NCI-H526 treated with DMSO at 0.1 percent for 48 hours (cell line): ENCODE measurements at regions not wholly inside any gene's neighbourhood (a gene's known extent, or its start where the extent isn't known, plus 50 kb on each side); places are given as distances from the start of the nearest gene placed in this dataset.

Experiments
- DNase-seq: peaks from one replicate; lab custom pipeline; 2025; lab: John Stamatoyannopoulos, UW

GRCh38 chr20:63100174-63100925 is 93.6 kb upstream of the BHLHE23 start:
- DNase-seq = no peak

GRCh38 chr20:63099456-63100173 is 92.9 kb upstream of the BHLHE23 start:
- DNase-seq = peak; percentile 13

GRCh38 chr20:63098195-63098810 is 91.5 kb upstream of the BHLHE23 start:
- no peak for DNase-seq

- DNase-seq = no peak
Observed at GRCh38 chr20:63097336-63097831, 90.6 kb upstream of the BHLHE23 start.

- DNase-seq = no peak
Observed at GRCh38 chr20:63096681-63097335, 90.0 kb upstream of the BHLHE23 start.

GRCh38 chr20:63095718-63096654 is 89.2 kb upstream of the BHLHE23 start:
- DNase-seq = no peak

- DNase-seq = no peak
Observed at GRCh38 chr20:63094767-63095499, 88.2 kb upstream of the BHLHE23 start.

- DNase-seq = no peak
Observed at GRCh38 chr20:63093966-63094766, 87.4 kb upstream of the BHLHE23 start.

- DNase-seq = no peak
Observed at GRCh38 chr20:63092660-63093215, 86.0 kb upstream of the BHLHE23 start.

GRCh38 chr20:63091901-63092659 is 85.3 kb upstream of the BHLHE23 start:
- DNase-seq = no peak

GRCh38 chr20:63090682-63091571 is 84.2 kb upstream of the BHLHE23 start:
- no peak for DNase-seq

- DNase-seq = no peak
Observed at GRCh38 chr20:63090052-63090451, 83.3 kb upstream of the BHLHE23 start.

- DNase-seq = no peak
Observed at GRCh38 chr20:63089051-63089907, 82.5 kb upstream of the BHLHE23 start.

GRCh38 chr20:63087872-63088680 is 81.3 kb upstream of the BHLHE23 start:
- no peak for DNase-seq

- no peak for DNase-seq
Observed at GRCh38 chr20:63087236-63087871, 80.6 kb upstream of the BHLHE23 start.
